GM23338 (cell line): ENCODE measurements at regions not wholly inside any gene's neighbourhood (a gene's known extent, or its start where the extent isn't known, plus 50 kb on each side); places are given as distances from the start of the nearest gene placed in this dataset.

Source experiments
- ATAC-seq: fragments of 200-7000 bp; cut with Tn5 transposase; 3 replicates; pipeline ENCODE4 v1.9.1; 2020
- DNase-seq: peaks from one replicate; pipeline ENCODE4 v3.0.0-alpha.2; 2015; ENCODE audit warnings: low spot score
- H2AFZ ChIP-seq: fragments of 200-600 bp; sonication (generic); 2 replicates; pipeline ENCODE4 v1.8.0; 2016; ENCODE audit warnings: antibody characterized with exemption, mild to moderate bottlenecking, moderate library complexity
- H3F3A ChIP-seq: fragments of 200-600 bp; sonication (generic); replicated peaks from 2 replicates; pipeline ENCODE4 v1.8.0; 2017; ENCODE audit warnings: antibody characterized with exemption, mixed run types, low read depth
- H3K27ac ChIP-seq: fragments of 200-600 bp; sonication (generic); 2 replicates; pipeline ENCODE4 v1.6.1; 2016; ENCODE audit warnings: low read depth
- H3K27me3 ChIP-seq: fragments of 200-600 bp; sonication (generic); 2 replicates; pipeline ENCODE4 v1.8.0; 2016; ENCODE audit warnings: mild to moderate bottlenecking, mixed run types, moderate library complexity; ENCODE audit not compliant: insufficient read depth
- H3K36me3 ChIP-seq: fragments of 200-600 bp; sonication (generic); 2 replicates; pipeline ENCODE4 v1.8.0; 2016; ENCODE audit warnings: mild to moderate bottlenecking; ENCODE audit not compliant: insufficient read depth
- H3K4me1 ChIP-seq: fragments of 200-600 bp; sonication (generic); 2 replicates; pipeline ENCODE4 v1.8.0; 2016; ENCODE audit warnings: mild to moderate bottlenecking, moderate library complexity; ENCODE audit not compliant: insufficient read depth
- H3K4me2 ChIP-seq: fragments of 200-600 bp; sonication (generic); 2 replicates; pipeline ENCODE4 v1.7.1; 2017; ENCODE audit warnings: mixed run types
- H3K4me3 ChIP-seq: fragments of 200-600 bp; sonication (generic); 2 replicates; pipeline ENCODE4 v1.6.1; 2016; ENCODE audit warnings: mixed run types
- H3K79me2 ChIP-seq: fragments of 200-600 bp; sonication (generic); replicated peaks from 2 replicates; pipeline ENCODE4 v1.8.0; 2017; ENCODE audit warnings: mild to moderate bottlenecking; ENCODE audit not compliant: insufficient read depth
- H3K9me2 ChIP-seq: fragments of 200-600 bp; sonication (generic); 2 replicates; pipeline ENCODE4 v1.8.0; 2017; ENCODE audit not compliant: insufficient read depth
- H4K20me1 ChIP-seq: fragments of 200-600 bp; sonication (generic); replicated peaks from 2 replicates; pipeline ENCODE4 v1.8.0; 2017; ENCODE audit warnings: mild to moderate bottlenecking; ENCODE audit not compliant: insufficient read depth
- H3K27ac Mint-ChIP-seq: 2 replicates; pipeline ENCODE4 v1.8.0; 2020; ENCODE audit warnings: inconsistent platforms, mild to moderate bottlenecking, moderate library complexity, mixed read lengths
- H3K27me3 Mint-ChIP-seq: 3 replicates; pipeline ENCODE4 v1.8.0; 2022; ENCODE audit warnings: low read depth, mild to moderate bottlenecking, moderate library complexity, mixed read lengths, inconsistent platforms; ENCODE audit not compliant: insufficient read depth, poor library complexity
- H3K36me3 Mint-ChIP-seq: 3 replicates; pipeline ENCODE4 v1.8.0; 2021; ENCODE audit warnings: low read depth, mild to moderate bottlenecking, inconsistent platforms, moderate library complexity, mixed read lengths
- H3K4me1 Mint-ChIP-seq: 3 replicates; pipeline ENCODE4 v1.8.0; 2020; ENCODE audit warnings: mild to moderate bottlenecking, inconsistent platforms, mixed read lengths
- H3K4me3 Mint-ChIP-seq: 3 replicates; pipeline ENCODE4 v1.8.0; 2021; ENCODE audit warnings: moderate library complexity, mild to moderate bottlenecking, inconsistent platforms, mixed read lengths
- H3K9me3 Mint-ChIP-seq: 3 replicates; pipeline ENCODE4 v1.8.0; 2020; ENCODE audit warnings: moderate library complexity, mild to moderate bottlenecking, inconsistent platforms, mixed read lengths
- EZH2phosphoT487 ChIP-seq: fragments of 200-600 bp; sonication (generic); IDR thresholded peaks from one replicate; pipeline ENCODE4 v1.8.1; 2018; ENCODE audit warnings: antibody characterized with exemption; ENCODE audit not compliant: unreplicated experiment
- NANOG ChIP-seq: IDR thresholded peaks from 2 replicates; pipeline ENCODE4 v1.6.1; 2016; ENCODE audit warnings: antibody characterized with exemption, borderline replicate concordance
- POLR2AphosphoS5 ChIP-seq: IDR thresholded peaks from 2 replicates; pipeline ENCODE4 v1.6.1; 2016; ENCODE audit warnings: antibody characterized with exemption, low read depth
- REST ChIP-seq: IDR thresholded peaks from one replicate; pipeline ENCODE4 v1.6.1; 2018; ENCODE audit warnings: antibody characterized with exemption; ENCODE audit not compliant: unreplicated experiment
- STAT1 ChIP-seq: IDR thresholded peaks from one replicate; pipeline ENCODE4 v1.6.1; 2016; ENCODE audit warnings: antibody characterized with exemption; ENCODE audit not compliant: unreplicated experiment
- ZNF331 ChIP-seq: fragments of 250-450 bp; sonication (Bioruptor Pico); IDR thresholded peaks from 2 replicates; pipeline ENCODE4 v1.5.0; 2020; ENCODE audit warnings: low read depth, mild to moderate bottlenecking, moderate library complexity
- ZNF462 ChIP-seq: fragments of 250-450 bp; sonication (Bioruptor Pico); IDR thresholded peaks from 2 replicates; pipeline ENCODE4 v1.5.0; 2020; ENCODE audit warnings: mild to moderate bottlenecking, moderate library complexity

- H3K27me3 Mint-ChIP-seq: no peaks in the 10 kb centered on the region
- peaks cover 48% of the 10 kb centered on the region for H3K79me2 ChIP-seq
- no peak overlapping the region for H3K27ac ChIP-seq
- no peak for DNase-seq
- peaks cover 6% of the 10 kb centered on the region for H3K36me3 Mint-ChIP-seq
- no peak for TF ChIP-seq ZNF331 (CRISPR knock-in tag)
- TF ChIP-seq REST: no peak
- TF ChIP-seq POLR2AphosphoS5: no peak
- TF ChIP-seq STAT1: no peak
- no peak for TF ChIP-seq ZNF462 (CRISPR knock-in tag)
- no peak for TF ChIP-seq NANOG
- no peak for TF ChIP-seq EZH2phosphoT487
- H3K4me1 ChIP-seq: peaks cover under 1% of the 10 kb centered on the region; the same call in 1 of the 2 replicates
- no peaks in the 10 kb centered on the region for H3K27me3 ChIP-seq
- no peak overlapping the region for H3K4me2 ChIP-seq
- H2AFZ ChIP-seq: no peak overlapping the region
- H3K9me3 Mint-ChIP-seq: peaks cover 5% of the 10 kb centered on the region; the same call in 2 of the 3 replicates
- no peak for ATAC-seq
- H3F3A ChIP-seq: no peaks in the 10 kb centered on the region
- no peak overlapping the region for H3K4me3 Mint-ChIP-seq
- no peaks in the 10 kb centered on the region; the same call in 2 of the 3 replicates for H3K4me1 Mint-ChIP-seq
- peaks cover 16% of the 10 kb centered on the region; the same call in 1 of the 2 replicates for H3K9me2 ChIP-seq
- no peaks in the 10 kb centered on the region; the same call in 1 of the 2 replicates for H3K36me3 ChIP-seq
- H3K4me3 ChIP-seq: no peak overlapping the region
- H4K20me1 ChIP-seq: no peaks in the 10 kb centered on the region
- no peak overlapping the region for H3K27ac Mint-ChIP-seq
These were observed 86.8 kb downstream of the ADCYAP1 start for GRCh38 chr18:991441-991840.
